Suprapubic skin (tissue), 4 donors: ENCODE measurements at regions not wholly inside any gene's neighbourhood (a gene's known extent, or its start where the extent isn't known, plus 50 kb on each side); places are given as distances from the start of the nearest gene placed in this dataset.
"Not testable (repeated sequence)": the region's sequence is repeated elsewhere in the genome, so short reads cannot be mapped to it uniquely, and the experiment has no call there.

Experiments used
- CTCF ChIP-seq, 2 donors: fragments of 200-600 bp in 1 of 2; fragments of 450-650 bp in 1 of 2; sonication (generic) in 1 of 2; IDR thresholded peaks; one replicate each; pipeline ENCODE4 v1.5.1; 2016 to 2019; ENCODE audit warnings: antibody characterized with exemption in 2 of 2, mild to moderate bottlenecking in 1 of 2, moderate library complexity in 1 of 2
- EP300 ChIP-seq: sonication (generic); formaldehyde crosslinking; IDR thresholded peaks from one replicate; pipeline ENCODE4 v1.6.1; 2017; ENCODE audit warnings: antibody characterized with exemption
- POLR2A ChIP-seq, 2 donors: fragments of 450-650 bp; IDR thresholded peaks; one replicate each; pipeline ENCODE4 v1.6.1; 2017; ENCODE audit warnings: antibody characterized with exemption in 2 of 2, mild to moderate bottlenecking in 2 of 2, moderate library complexity in 2 of 2
- POLR2AphosphoS5 ChIP-seq, 3 donors: sonication (generic); formaldehyde crosslinking; IDR thresholded peaks; one replicate each; pipeline ENCODE4 v1.6.1; 2017; ENCODE audit warnings: antibody characterized with exemption in 3 of 3

GRCh38 chr17:30663727-30664455 is 160.6 kb downstream of the CRLF3 start:
- TF ChIP-seq POLR2A (IDR thresholded peaks at IDR 0.05); CTCF (IDR thresholded peaks at IDR 0.05); POLR2AphosphoS5 (IDR thresholded peaks at IDR 0.05); EP300: not testable (repeated sequence)
